Neural progenitor cell (in vitro differentiated cells): ENCODE measurements at regions not wholly inside any gene's neighbourhood (a gene's known extent, or its start where the extent isn't known, plus 50 kb on each side); places are given as distances from the start of the nearest gene placed in this dataset.

Source experiments
- CTCF ChIP-seq: fragments of 200-600 bp; sonication (generic); IDR thresholded peaks from 2 replicates; pipeline ENCODE4 v1.5.1; 2017; ENCODE audit warnings: antibody characterized with exemption, mild to moderate bottlenecking
- EZH2 ChIP-seq: fragments of 200-600 bp; sonication (generic); IDR thresholded peaks from 2 replicates; pipeline ENCODE4 v1.6.1; 2017; ENCODE audit warnings: antibody characterized with exemption, mild to moderate bottlenecking, moderate library complexity
- EZH2phosphoT487 ChIP-seq: fragments of 200-600 bp; sonication (generic); IDR thresholded peaks from 2 replicates; pipeline ENCODE4 v1.6.1; 2017; ENCODE audit warnings: antibody characterized with exemption

- TF ChIP-seq CTCF (no peak), EZH2 (no peak), EZH2phosphoT487 (no peak)
Measured at GRCh38 chr13:34422956-34423355, 519.1 kb upstream of the NBEA start.
